HEK293 (cell line): ENCODE measurements at regions not wholly inside any gene's neighbourhood (a gene's known extent, or its start where the extent isn't known, plus 50 kb on each side); places are given as distances from the start of the nearest gene placed in this dataset.

ENCODE experiments used
- CTCF ChIA-PET: fragments of 350-600 bp; formaldehyde crosslinking; extraction: SDS; loops from one replicate; lab custom pipeline; 2021; ENCODE audit warnings: antibody characterized with exemption; lab: Yijun Ruan, JAX
- POLR2A ChIA-PET: fragments of 300-600 bp; formaldehyde crosslinking; extraction: SDS; loops from one replicate; lab custom pipeline; 2020; ENCODE audit warnings: antibody characterized with exemption, inconsistent platforms; lab: Yijun Ruan, JAX
- H3K27ac ChIP-seq: fragments of 200-500 bp; sonication (Bioruptor generic); 2 replicates; pipeline ENCODE4 v1.5.1; 2014; ENCODE audit warnings: low read depth, low read length, control low read depth, inconsistent platforms; ENCODE audit errors: extremely low read depth
- H3K36me3 ChIP-seq, 2 experiments: fragments of 200-500 bp in 1 of 2; sonication (Bioruptor generic) in 1 of 2; 1 replicate in 1 of 2; 2 replicates in 1 of 2; pipeline ENCODE4 v1.5.1; 2014 to 2017; ENCODE audit warnings: inconsistent platforms in 2 of 2, low read length in 2 of 2; ENCODE audit not compliant: control insufficient read depth in 2 of 2, insufficient read depth in 1 of 2
- H3K4me1 ChIP-seq: fragments of 200-500 bp; sonication (Bioruptor generic); 2 replicates; pipeline ENCODE4 v1.5.1; 2014; ENCODE audit warnings: mild to moderate bottlenecking, low read length, inconsistent platforms; ENCODE audit not compliant: control insufficient read depth, insufficient read depth
- H3K4me3 ChIP-seq: 2 replicates; pipeline ENCODE4 v1.5.1; 2011; ENCODE audit warnings: low read depth, mild to moderate bottlenecking, control low read depth, low read length, moderate library complexity
- H3K9me3 ChIP-seq: fragments of 200-500 bp; sonication (Bioruptor generic); 2 replicates; pipeline ENCODE4 v1.5.1; 2014; ENCODE audit warnings: low read depth, low read length, inconsistent platforms; ENCODE audit not compliant: control insufficient read depth, insufficient read depth
- BCL11B ChIP-seq: fragments of 450-650 bp; formaldehyde crosslinking; IDR thresholded peaks from 2 replicates; pipeline ENCODE4 v1.5.1; 2016; ENCODE audit warnings: low read depth, missing biosample characterization, missing genetic modification characterization
- MEIS1 ChIP-seq: sonication (generic); formaldehyde crosslinking; IDR thresholded peaks from 2 replicates; pipeline ENCODE4 v1.8.1; 2022; ENCODE audit warnings: missing genetic modification reagents, mild to moderate bottlenecking, borderline replicate concordance
- SCRT1 ChIP-seq: fragments of 450-650 bp; formaldehyde crosslinking; IDR thresholded peaks from 2 replicates; pipeline ENCODE4 v1.5.1; 2016; ENCODE audit warnings: missing biosample characterization, missing genetic modification characterization, borderline replicate concordance
- TRIM28 ChIP-seq: IDR thresholded peaks from 2 replicates; pipeline ENCODE4 v1.6.1; 2011; ENCODE audit warnings: low read length, control low read depth, borderline replicate concordance
- YY1 ChIP-seq: fragments of 450-650 bp; formaldehyde crosslinking; IDR thresholded peaks from 2 replicates; pipeline ENCODE4 v1.5.1; 2018; ENCODE audit warnings: missing biosample characterization, missing genetic modification characterization
- ZBTB21 ChIP-seq: fragments of 450-650 bp; formaldehyde crosslinking; IDR thresholded peaks from 2 replicates; pipeline ENCODE4 v1.5.1; 2017; ENCODE audit warnings: missing biosample characterization, missing genetic modification characterization
- ZFHX2 ChIP-seq: fragments of 450-650 bp; formaldehyde crosslinking; conservative IDR thresholded peaks from 2 replicates; pipeline ENCODE4 v1.5.1; 2016; ENCODE audit warnings: missing biosample characterization, missing genetic modification characterization
- ZNF146 ChIP-seq: fragments of 450-650 bp; formaldehyde crosslinking; IDR thresholded peaks from 2 replicates; pipeline ENCODE4 v1.5.1; 2016; ENCODE audit warnings: missing biosample characterization, missing genetic modification characterization
- ZNF266 ChIP-seq: fragments of 450-650 bp; formaldehyde crosslinking; IDR thresholded peaks from 2 replicates; pipeline ENCODE4 v1.5.1; 2016; ENCODE audit warnings: missing biosample characterization, missing genetic modification characterization, low read depth
- ZNF341 ChIP-seq: fragments of 450-650 bp; formaldehyde crosslinking; IDR thresholded peaks from 2 replicates; pipeline ENCODE4; 2016; ENCODE audit warnings: low read depth, missing biosample characterization, missing genetic modification characterization
- ZNF394 ChIP-seq: fragments of 450-650 bp; formaldehyde crosslinking; IDR thresholded peaks from 2 replicates; pipeline ENCODE4 v1.5.1; 2016; ENCODE audit warnings: missing biosample characterization, missing genetic modification characterization, mild to moderate bottlenecking, moderate library complexity, borderline replicate concordance
- ZNF423 ChIP-seq: fragments of 450-650 bp; formaldehyde crosslinking; IDR thresholded peaks from 2 replicates; pipeline ENCODE4 v1.5.1; 2016; ENCODE audit warnings: missing biosample characterization, missing genetic modification characterization
- ZNF510 ChIP-seq: fragments of 450-650 bp; formaldehyde crosslinking; IDR thresholded peaks from 2 replicates; pipeline ENCODE4 v1.5.1; 2018; ENCODE audit warnings: mild to moderate bottlenecking, missing genetic modification characterization, missing biosample characterization; ENCODE audit not compliant: insufficient replicate concordance
- ZNF571 ChIP-seq: fragments of 450-650 bp; formaldehyde crosslinking; IDR thresholded peaks from 2 replicates; pipeline ENCODE4 v1.5.0; 2017; ENCODE audit warnings: missing biosample characterization, missing genetic modification characterization
- ZNF658 ChIP-seq: fragments of 450-650 bp; formaldehyde crosslinking; IDR thresholded peaks from 2 replicates; pipeline ENCODE4; 2016; ENCODE audit warnings: missing biosample characterization, missing genetic modification characterization
- TF ChIP-seq, protein P1 (sequence below): fragments of 450-650 bp; formaldehyde crosslinking; IDR thresholded peaks from 2 replicates; pipeline ENCODE4 v1.5.1; 2016; ENCODE audit warnings: missing biosample characterization, missing genetic modification characterization
- TF ChIP-seq, protein P2 (sequence below): fragments of 450-650 bp; formaldehyde crosslinking; IDR thresholded peaks from 2 replicates; pipeline ENCODE4 v1.5.1; 2016; ENCODE audit warnings: missing biosample characterization, missing genetic modification characterization
- TF ChIP-seq, protein P3 (sequence below): fragments of 450-650 bp; formaldehyde crosslinking; IDR thresholded peaks from 2 replicates; pipeline ENCODE4 v1.5.1; 2017; ENCODE audit warnings: missing biosample characterization, missing genetic modification characterization
- TF ChIP-seq, protein P4 (sequence below): fragments of 450-650 bp; formaldehyde crosslinking; IDR thresholded peaks from 2 replicates; pipeline ENCODE4 v1.5.1; 2016; ENCODE audit warnings: missing biosample characterization, missing genetic modification characterization
- TF ChIP-seq, protein P5 (sequence below): fragments of 450-650 bp; formaldehyde crosslinking; IDR thresholded peaks from 2 replicates; pipeline ENCODE4 v1.5.1; 2017; ENCODE audit warnings: missing biosample characterization, missing genetic modification characterization
- TF ChIP-seq, protein P6 (sequence below): fragments of 450-650 bp; formaldehyde crosslinking; IDR thresholded peaks from 2 replicates; pipeline ENCODE4 v1.5.1; 2016; ENCODE audit warnings: missing biosample characterization, missing genetic modification characterization

DNA sequence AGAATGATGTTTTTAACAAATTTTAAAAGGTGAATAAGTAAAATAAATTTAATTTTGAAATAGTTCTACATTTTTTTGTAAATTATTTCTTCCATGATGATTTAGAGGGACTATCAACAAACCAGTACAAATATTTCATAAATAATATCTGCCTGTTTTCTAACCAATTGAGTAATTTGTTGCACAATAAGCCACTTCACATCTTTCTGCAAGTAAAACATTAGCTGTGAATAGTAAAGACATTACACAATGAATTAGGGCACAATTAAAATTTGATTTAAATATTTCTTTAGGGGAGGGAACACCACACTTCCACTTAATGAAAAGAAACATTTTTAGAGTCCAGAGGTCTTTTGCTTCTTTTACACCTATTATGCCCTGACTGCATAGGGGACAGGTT is 118.4 kb upstream of the PTPRK start:
- TF ChIP-seq YY1, result no peak
- no peak for TF ChIP-seq ZNF341 (tag by site-specific recombination)
- TF ChIP-seq ZNF266, result no peak
- POLR2A ChIA-PET, result no interaction called here
- Histone ChIP-seq H3K9me3 (no peaks in the 10 kb centered on the region), H3K4me1 (no peaks in the 10 kb centered on the region), H3K27ac (no peak overlapping the region), H3K36me3 (no peaks in the 10 kb centered on the region), H3K4me3 (no peak overlapping the region)
- CTCF ChIA-PET, result no interaction called here

DNA sequence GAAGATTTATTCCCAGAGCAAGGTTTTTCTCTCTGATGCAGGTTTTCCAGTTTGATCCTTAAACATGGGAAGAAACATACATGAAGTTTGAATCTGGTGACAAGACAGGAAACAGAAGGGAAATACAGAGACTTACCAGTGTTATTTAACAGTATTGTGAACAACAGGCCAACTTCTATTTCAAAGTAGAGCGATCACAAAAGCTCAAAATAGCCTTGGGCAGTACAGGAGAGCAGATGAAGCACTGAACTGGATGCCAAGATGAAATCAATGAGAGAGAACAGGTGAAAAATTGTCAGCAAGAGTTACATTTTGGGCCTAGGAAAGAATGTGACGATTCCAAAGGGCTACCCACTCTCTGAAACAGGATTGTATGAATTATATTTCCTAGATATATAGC is 114.8 kb upstream of the PTPRK start:
- POLR2A ChIA-PET, result no interaction called here
- Histone ChIP-seq H3K4me1 (no peaks in the 10 kb centered on the region), H3K4me3 (no peak overlapping the region)
- no peak for TF ChIP-seq ZNF510 (tag by site-specific recombination)
- TF ChIP-seq ZBTB21 (tag by site-specific recombination), result no peak
- TF ChIP-seq ZNF571 (tag by site-specific recombination), result no peak
- no peak for TF ChIP-seq ZNF341 (tag by site-specific recombination)
- no peak for TF ChIP-seq MEIS1
- TF ChIP-seq, protein P1, sequence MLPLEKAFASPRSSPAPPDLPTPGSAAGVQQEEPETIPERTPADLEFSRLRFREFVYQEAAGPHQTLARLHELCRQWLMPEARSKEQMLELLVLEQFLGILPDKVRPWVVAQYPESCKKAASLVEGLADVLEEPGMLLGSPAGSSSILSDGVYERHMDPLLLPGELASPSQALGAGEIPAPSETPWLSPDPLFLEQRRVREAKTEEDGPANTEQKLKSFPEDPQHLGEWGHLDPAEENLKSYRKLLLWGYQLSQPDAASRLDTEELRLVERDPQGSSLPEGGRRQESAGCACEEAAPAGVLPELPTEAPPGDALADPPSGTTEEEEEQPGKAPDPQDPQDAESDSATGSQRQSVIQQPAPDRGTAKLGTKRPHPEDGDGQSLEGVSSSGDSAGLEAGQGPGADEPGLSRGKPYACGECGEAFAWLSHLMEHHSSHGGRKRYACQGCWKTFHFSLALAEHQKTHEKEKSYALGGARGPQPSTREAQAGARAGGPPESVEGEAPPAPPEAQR (tag by site-specific recombination), result no peak
- TF ChIP-seq, all 188 proteins: peak for 0
- H3K36me3 ChIP-seq, result no peaks in the 10 kb centered on the region
- CTCF ChIA-PET, result no interaction called here
- no peak overlapping the region for H3K27ac ChIP-seq
- no peaks in the 10 kb centered on the region for H3K9me3 ChIP-seq

DNA sequence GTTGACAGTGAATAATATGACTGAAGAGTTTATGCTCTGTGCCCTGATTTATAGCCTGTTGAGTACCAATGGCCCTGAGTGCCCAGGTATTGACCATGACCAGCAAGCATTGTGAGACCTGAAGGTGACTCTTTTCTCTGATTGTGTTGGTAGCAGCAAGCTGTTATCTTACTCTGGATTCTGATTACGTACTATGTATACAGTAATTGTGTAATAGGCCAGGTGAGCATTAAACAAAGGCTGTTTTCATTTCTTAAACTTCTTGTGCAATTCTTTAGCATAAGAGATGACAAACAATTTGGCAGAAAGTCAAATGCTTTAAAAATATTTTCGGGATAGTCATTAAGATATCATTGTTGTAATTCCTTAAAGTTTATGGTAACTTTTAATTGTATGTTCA is 111.7 kb upstream of the PTPRK start:
- Histone ChIP-seq H3K27ac (no peak overlapping the region), H3K9me3 (no peaks in the 10 kb centered on the region), H3K4me1 (no peaks in the 10 kb centered on the region), H3K4me3 (no peak overlapping the region), H3K36me3 (no peaks in the 10 kb centered on the region)
- POLR2A ChIA-PET, result no interaction called here
- TF ChIP-seq TRIM28 (no peak), ZFHX2 (tag by site-specific recombination) (no peak)
- CTCF ChIA-PET, result interaction anchor here (0.7 to 1.2 kb wide), 2 partner anchors 94 to 99 kb away, joined by 3 read pairs; no protein-coding TSS in a partner anchor

DNA sequence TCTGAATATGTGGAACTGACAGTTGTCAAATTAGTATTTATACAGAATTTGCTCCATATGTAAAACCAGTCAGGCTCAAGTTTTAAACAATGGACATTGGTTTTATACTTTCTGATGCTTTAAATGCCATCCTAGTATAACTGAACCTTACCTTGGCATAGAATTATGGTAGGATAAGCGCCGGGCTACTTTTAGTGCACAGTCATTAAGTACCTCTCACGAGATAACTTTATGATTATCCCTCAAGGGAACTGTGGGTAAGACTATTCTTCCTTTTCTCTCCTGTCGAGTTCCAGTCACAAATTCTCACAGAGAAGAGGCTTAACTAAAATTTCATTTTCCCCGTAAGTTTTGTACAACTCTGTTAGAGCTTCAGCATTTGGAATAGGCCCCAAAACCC is 110.6 kb upstream of the PTPRK start:
- CTCF ChIA-PET, result no interaction called here
- H3K4me1 ChIP-seq, result no peaks in the 10 kb centered on the region
- no peaks in the 10 kb centered on the region for H3K9me3 ChIP-seq
- no peak overlapping the region for H3K27ac ChIP-seq
- POLR2A ChIA-PET, result no interaction called here
- H3K36me3 ChIP-seq, result no peaks in the 10 kb centered on the region
- no peak overlapping the region for H3K4me3 ChIP-seq
- no peak for TF ChIP-seq ZNF423 (tag by site-specific recombination)
- TF ChIP-seq ZNF146 (tag by site-specific recombination), result no peak
- TF ChIP-seq, protein P2, sequence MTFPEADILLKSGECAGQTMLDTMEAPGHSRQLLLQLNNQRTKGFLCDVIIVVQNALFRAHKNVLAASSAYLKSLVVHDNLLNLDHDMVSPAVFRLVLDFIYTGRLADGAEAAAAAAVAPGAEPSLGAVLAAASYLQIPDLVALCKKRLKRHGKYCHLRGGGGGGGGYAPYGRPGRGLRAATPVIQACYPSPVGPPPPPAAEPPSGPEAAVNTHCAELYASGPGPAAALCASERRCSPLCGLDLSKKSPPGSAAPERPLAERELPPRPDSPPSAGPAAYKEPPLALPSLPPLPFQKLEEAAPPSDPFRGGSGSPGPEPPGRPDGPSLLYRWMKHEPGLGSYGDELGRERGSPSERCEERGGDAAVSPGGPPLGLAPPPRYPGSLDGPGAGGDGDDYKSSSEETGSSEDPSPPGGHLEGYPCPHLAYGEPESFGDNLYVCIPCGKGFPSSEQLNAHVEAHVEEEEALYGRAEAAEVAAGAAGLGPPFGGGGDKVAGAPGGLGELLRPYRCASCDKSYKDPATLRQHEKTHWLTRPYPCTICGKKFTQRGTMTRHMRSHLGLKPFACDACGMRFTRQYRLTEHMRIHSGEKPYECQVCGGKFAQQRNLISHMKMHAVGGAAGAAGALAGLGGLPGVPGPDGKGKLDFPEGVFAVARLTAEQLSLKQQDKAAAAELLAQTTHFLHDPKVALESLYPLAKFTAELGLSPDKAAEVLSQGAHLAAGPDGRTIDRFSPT (tag by site-specific recombination), result no peak
- TF ChIP-seq, protein P3, sequence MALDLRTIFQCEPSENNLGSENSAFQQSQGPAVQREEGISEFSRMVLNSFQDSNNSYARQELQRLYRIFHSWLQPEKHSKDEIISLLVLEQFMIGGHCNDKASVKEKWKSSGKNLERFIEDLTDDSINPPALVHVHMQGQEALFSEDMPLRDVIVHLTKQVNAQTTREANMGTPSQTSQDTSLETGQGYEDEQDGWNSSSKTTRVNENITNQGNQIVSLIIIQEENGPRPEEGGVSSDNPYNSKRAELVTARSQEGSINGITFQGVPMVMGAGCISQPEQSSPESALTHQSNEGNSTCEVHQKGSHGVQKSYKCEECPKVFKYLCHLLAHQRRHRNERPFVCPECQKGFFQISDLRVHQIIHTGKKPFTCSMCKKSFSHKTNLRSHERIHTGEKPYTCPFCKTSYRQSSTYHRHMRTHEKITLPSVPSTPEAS (tag by site-specific recombination), result no peak
- TF ChIP-seq SCRT1 (tag by site-specific recombination), result no peak
- TF ChIP-seq, protein P4, sequence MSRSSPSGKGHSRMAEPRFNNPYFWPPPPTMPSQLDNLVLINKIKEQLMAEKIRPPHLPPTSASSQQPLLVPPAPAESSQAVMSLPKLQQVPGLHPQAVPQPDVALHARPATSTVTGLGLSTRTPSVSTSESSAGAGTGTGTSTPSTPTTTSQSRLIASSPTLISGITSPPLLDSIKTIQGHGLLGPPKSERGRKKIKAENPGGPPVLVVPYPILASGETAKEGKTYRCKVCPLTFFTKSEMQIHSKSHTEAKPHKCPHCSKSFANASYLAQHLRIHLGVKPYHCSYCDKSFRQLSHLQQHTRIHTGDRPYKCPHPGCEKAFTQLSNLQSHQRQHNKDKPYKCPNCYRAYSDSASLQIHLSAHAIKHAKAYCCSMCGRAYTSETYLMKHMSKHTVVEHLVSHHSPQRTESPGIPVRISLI, result no peak
- TF ChIP-seq, protein P5, sequence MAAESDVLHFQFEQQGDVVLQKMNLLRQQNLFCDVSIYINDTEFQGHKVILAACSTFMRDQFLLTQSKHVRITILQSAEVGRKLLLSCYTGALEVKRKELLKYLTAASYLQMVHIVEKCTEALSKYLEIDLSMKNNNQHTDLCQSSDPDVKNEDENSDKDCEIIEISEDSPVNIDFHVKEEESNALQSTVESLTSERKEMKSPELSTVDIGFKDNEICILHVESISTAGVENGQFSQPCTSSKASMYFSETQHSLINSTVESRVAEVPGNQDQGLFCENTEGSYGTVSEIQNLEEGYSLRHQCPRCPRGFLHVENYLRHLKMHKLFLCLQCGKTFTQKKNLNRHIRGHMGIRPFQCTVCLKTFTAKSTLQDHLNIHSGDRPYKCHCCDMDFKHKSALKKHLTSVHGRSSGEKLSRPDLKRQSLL (tag by site-specific recombination), result no peak
- TF ChIP-seq BCL11B, result no peak
- TF ChIP-seq ZNF658 (tag by site-specific recombination), result no peak
- TF ChIP-seq ZNF394 (tag by site-specific recombination), result no peak
- TF ChIP-seq, protein P6, sequence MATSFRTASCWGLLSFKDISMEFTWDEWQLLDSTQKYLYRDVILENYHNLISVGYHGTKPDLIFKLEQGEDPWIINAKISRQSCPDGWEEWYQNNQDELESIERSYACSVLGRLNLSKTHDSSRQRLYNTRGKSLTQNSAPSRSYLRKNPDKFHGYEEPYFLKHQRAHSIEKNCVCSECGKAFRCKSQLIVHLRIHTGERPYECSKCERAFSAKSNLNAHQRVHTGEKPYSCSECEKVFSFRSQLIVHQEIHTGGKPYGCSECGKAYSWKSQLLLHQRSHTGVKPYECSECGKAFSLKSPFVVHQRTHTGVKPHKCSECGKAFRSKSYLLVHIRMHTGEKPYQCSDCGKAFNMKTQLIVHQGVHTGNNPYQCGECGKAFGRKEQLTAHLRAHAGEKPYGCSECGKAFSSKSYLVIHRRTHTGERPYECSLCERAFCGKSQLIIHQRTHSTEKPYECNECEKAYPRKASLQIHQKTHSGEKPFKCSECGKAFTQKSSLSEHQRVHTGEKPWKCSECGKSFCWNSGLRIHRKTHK (tag by site-specific recombination), result no peak
